Stimulated activated naive CD8-positive, alpha-beta T cell treated with anti-CD3 and anti-CD28 coated beads, Interleukin-15, Interleukin-2, amounts not matched to agents 100 U/mL and 50 U/mL, for 24 hours (primary cell): ENCODE measurements at regions not wholly inside any gene's neighbourhood (a gene's known extent, or its start where the extent isn't known, plus 50 kb on each side); places are given as distances from the start of the nearest gene placed in this dataset.
"Not testable (repeated sequence)": the region's sequence is repeated elsewhere in the genome, so short reads cannot be mapped to it uniquely, and the experiment has no call there.

Source experiments
- ATAC-seq: fragments of 150-1000 bp; cut with Tn5 transposase; one replicate; pipeline ENCODE4 v1.10.0; 2021
- DNase-seq: peaks from one replicate; pipeline ENCODE4 v3.0.0; 2021

DNA sequence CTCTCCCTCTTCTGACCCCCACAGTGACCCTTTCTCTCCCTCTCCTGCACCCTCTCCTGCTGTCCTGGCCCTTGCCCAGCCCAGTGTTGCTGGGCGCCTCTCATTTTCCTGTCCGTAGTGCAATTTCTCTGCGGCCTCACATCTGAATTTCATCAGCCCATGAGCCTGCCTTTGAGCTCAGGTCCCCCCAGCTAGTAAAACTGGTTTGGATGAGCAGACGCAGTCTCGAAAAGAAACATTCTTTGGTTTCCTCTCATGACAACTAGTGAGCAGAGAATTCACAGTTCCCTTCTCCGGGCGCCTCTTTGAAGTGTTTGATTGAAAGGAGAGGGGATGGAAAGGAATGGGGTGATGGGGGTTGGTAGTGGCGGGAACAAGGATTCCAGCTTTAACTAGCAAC, 126.0 kb upstream of the CADM1 start:
- ATAC-seq: no peak
- no peak for DNase-seq

DNA sequence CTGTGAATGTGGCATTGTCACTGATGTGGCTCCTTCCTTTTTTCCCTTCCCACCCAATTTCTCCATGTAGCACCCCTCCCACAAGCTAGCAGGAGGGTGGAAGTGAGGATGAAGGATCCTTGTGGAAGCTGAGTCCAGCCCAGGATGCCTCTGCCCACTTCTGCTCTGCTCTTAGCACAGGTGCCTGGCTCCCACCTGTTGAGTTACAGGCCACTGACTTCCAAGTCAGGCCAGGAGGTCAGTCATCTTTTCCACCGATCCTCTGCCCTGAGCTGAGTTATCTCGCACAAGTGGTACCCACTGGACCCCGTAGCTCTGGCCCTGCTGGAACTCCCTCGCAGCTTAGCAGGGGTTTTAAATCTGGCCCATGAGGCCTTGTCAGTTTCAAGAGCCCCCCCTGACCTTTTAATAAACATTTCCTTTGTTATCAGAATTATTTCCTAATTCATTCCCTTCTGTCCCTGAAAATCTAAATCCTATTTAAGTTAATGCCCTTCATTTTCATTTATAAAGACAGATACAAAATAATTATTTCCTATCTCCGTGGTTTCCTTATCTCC, 125.3 kb upstream of the CADM1 start:
- no peak for DNase-seq
- no peak for ATAC-seq

DNA sequence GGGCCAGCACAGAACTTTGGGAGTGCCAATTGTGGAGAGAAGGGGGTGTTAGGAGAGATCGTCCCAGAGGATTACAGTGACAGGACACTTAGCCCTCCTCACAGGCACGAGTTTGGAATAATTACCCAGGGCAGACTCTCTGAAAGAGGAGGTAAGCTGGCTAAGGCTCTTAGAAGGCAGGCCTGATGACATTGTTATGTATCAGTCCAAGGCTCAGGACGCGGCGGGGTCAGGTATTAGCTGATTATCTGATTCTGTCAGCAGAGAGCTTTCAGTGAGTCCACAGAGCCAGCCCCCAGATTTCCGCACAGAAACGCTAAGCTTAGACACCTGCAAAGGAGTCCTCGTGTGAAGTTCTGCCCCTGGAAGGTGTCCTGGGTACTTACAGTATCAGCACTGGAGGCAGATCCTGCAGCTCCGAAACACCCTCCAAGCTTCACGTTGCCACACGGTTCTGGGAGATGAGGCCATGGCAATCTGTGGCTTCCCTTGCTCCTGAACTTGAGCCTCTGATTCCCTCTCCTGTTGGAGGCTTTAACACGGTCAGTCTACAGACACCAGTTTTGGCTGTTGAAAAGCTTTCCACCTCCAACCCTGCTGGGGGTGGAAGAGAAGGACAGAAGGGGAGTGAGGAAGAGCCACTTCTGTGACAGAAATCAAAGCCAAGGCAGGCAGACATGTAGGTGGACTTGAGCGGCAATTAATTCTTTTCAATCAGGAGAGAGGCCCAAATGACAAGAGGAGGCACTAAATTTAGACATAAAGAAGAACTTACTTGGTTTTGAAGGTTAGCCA, 123.6 kb upstream of the CADM1 start:
- ATAC-seq: no peak
- DNase-seq: no peak

DNA sequence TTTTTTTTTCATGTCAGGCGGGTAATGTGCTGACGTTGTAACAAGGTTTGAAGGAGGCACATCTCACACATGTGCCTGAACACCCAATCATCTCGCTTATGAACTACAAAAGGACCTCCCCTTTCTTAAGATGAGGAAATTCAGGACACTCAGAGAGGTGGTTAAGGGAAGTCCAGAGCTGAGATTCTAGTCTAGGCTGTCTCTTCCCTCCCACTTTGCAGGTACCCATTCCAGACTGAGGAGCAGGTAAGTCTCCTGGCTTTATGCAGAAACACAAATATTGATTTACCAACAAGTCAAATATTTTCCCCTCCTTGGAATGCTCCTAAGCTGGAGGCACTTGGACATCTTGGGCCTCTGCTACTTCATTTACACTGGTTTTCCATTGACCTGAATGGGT, 122.9 kb upstream of the CADM1 start:
- ATAC-seq (no peak), DNase-seq (no peak)

DNA sequence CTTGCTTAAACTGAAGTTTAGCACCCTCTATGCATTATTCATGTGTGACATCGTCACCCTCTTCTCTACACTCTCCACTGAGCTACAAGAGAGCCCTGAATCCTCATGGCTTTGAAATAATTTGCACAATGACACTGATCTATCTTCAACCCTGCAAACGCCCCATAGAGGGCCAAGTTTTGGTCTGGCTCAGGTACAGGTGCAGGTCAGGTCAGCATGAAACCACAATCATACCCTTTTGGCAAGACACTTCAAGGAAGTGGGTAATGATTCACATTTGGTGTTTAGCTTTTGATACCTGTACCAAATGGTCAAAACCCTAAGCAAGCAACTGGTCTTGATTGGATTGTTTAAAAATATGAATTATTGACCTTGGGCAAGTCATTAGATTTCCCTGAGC, 122.2 kb upstream of the CADM1 start:
- no peak for ATAC-seq
- DNase-seq: no peak

DNA sequence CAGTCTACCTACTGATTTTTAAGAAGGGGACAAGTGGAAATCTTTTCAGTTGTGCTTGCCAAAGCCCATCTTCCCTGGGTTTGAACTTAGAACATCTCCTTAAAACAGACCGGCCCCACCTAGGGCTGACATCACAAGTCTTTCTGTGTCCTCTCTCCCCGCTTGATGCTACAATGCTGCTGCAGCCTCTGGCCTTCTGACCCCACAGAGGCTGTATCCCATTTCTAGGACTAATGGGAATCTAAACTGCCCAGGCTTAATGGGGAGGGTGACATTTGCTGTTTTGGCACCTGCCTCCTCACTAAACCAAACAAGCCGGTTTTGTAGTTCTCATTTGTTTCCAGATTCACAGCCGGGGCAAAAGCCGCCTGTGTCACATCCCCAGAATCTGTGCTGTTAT, 121.3 kb upstream of the CADM1 start:
- DNase-seq: no peak
- ATAC-seq: no peak

DNA sequence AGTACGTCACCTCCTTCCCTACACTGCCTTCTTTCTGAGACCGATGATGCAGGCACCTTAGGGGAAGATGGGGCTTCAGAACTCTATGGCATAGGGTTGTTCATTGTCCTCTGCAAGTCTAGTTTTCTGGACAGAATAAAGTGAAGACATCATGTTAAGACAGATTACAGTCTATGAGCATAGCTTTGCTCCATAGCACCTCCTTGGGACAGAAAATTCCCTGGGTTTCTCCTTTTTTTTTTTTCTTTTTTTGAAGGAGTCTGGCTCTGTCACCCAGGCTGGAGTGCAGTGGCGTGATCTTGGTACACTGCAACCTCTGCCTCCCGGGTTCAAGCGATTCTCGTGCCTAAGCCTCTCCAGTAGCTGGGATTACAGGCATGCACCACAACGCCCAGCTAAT, 119.8 kb upstream of the CADM1 start:
- no peak for DNase-seq
- ATAC-seq: no peak

DNA sequence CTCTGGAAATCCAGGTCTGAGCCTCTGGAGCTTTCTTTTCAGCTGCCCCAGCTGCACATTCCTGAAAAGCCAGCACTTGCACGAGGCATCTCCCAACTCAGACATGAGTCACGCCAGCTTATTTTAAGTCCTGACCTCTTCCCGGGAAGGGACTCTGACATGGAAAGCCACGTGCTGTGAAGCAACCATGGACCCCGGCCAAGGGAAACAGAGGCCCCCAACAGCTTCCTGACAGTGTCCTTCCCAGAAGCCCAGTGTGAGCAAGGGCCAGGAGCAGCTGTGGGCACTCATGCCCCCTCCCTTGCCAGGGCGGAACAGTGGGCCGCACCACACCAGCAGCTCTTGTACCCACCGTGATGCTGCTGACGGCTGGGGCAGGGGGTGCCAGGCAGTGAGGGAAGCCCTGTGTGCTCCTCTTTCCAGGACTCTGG, 118.8 kb upstream of the CADM1 start:
- no peak for ATAC-seq
- DNase-seq: no peak

DNA sequence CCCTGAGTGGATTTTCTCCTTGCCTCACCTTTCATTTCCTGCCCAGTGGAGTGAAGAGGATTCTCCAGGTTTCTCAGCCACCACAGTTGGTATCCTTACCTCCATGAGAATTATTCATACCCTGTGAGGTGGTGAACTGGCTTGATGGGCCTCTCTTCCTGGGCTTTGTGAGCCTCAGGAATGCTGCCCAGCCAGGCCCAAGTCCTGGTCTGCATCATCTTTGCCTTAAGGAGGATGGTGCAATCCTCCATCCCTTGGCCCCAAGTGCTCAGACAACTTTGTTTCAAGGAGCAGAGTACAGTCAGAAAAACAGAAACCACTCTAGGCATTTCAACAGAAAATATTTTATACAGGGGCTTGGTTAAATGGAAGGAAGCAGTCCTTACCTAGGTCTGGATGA, 114.2 kb upstream of the CADM1 start:
- DNase-seq: no peak
- ATAC-seq: no peak

DNA sequence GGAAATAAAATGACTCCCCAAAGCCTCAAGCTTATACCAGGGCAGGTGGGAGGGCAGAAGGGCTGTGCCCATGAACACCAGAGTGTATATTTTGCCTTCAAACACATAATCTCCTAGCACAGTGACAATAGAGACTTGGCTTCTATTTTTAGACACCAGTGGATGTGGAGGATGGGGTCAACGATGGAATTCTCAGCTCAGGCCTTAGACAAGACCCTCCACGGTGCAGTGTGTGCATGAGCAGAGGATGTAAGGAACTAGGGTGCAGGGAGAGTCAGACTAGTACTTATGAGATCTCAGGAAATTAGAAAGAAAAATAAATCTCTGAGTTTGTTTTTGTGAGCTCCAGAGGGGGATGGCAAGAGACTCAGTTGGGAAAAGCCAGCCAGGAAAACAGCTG, 113.6 kb upstream of the CADM1 start:
- DNase-seq (no peak), ATAC-seq (no peak)

DNA sequence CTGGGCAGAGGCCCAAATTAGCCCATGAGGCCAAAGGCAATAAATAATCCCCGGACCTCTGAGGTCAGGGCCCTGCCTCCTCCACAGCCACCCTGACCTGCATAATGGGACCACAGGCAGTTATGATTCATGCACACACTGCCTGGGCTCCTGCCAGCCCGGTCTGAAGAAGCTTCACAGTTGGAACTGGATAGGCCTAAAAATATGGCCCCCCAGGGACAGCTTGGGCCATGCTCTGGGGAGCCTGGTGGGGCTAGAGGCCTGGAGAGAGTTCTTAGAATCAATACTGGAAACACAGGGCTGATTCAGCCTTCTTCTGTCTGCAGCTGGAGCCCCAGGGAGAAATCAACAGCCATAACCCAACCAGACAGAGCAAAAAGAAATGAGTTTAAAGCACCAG, 112.8 kb upstream of the CADM1 start:
- no peak for DNase-seq
- ATAC-seq: no peak

DNA sequence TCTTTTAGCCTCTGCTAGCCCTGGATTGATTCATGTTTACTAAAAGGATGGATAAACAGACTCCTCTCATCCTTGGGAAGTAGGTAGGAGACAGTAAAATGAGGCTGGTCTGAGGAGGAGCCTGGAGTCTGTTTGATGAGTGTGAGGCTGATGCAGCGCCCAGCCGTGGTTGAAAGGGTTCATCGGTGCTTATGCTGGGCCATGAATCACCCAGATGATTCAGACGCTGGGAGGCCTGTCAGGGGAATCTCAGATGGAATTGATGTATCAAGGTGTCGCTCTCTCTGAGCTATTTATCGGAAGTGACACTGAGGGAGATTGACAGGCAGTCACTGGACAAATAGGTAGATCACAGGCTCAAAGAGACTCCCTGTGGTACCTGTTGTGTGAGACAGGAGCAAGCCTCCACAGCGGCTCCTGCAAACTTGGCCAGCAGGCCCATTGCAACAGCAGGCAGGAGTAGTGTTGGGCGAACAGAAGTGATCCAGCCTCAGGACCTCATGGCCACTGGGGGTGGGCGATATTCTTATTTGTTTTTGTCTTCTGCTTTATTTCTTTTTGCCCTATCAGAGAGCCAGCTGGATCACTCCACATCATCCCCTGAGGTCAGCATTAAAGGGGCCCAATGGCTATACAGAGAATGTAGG, 109.9 kb upstream of the CADM1 start:
- ATAC-seq: no peak
- no peak for DNase-seq

DNA sequence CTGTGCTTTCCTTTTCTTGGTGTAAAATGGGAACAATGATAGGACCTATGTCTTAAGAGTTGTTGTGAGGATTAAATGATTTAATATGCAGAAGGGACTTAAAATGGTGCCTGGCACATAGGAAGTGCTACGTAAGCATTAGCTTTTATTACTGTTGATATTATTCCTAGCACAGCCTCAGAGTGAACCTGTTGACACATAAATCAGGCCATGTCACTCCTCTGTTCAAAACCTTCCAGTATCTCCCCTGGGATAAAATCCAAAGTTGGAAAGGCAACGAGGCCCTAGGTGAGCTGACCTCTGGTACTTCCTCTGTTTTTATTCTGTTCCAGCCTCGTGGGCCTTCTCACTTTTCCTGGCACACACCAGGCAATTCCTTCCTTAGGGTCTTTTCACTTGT, 108.8 kb upstream of the CADM1 start:
- no peak for ATAC-seq
- DNase-seq: no peak

DNA sequence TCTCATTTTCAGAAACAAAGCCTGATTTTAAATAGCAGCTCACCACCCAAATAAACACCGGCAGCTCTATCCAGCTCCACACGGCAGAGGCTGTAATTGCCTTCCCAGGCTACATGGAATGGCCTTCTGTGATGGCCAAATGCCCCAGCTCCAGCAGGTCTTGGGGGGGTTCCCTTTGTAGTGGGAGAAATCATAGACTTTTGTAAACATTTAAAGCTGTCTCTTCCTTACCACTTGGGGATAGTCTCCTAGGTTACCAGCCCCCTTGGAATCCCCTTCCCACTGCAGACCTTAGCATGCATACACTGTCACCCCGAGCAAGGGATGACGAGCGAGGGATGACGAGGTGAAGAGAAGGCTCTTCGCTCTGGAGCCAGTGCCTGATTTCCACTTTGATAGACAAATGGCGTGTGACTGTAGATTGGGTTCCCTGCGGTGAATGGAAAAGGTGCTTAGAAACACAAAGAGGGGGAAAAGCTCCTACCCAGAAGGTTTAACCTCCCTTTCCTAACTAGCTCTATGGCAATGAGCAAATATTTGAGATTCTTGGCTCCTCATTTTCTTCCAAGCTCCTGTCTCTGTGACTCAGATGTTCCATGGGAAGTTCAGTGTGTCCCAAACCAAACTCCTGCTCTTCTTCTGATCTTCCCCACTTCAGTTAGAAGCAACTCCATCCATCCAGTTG, 108.0 kb upstream of the CADM1 start:
- DNase-seq (no peak), ATAC-seq (no peak)

DNA sequence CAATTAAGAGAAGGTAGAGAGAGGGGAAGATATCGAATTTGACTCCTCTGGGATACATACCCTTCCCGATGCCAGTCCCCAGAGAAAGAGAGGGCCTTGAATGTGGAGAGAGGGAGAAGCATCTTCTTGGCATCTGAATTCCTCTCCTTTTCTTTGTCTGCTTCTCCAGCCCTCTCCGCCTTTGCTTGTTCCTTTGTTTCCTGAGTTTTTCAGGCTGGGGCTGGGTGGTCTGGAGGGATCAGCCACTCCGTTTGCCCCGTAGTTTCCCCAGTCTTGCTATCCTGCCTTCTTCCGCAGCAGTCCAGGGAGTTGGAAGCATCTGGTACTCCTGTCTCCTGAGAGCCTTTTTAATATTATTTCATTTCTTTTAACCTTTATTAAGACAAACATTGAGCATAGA, 107.1 kb upstream of the CADM1 start:
- ATAC-seq: no peak
- no peak for DNase-seq

DNA sequence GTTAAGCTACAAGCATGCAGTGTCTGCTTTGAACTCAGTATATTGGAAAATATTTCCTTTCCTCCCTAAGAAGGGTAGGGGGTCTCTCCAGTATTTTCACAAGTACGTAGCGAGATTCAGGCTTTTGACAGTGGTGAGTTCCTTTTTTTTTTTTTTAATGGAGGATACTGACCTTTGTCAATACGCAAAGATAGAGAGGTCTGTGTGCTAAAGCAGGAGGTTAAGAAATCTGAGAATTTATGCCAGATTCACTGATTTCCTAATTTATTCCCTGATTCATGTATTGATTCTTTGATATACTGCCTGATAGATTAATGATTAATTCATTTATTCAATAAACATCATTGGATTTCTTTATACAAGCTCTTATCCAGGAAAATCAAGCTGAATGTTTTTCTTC, 106.7 kb upstream of the CADM1 start:
- DNase-seq (no peak), ATAC-seq (no peak)

DNA sequence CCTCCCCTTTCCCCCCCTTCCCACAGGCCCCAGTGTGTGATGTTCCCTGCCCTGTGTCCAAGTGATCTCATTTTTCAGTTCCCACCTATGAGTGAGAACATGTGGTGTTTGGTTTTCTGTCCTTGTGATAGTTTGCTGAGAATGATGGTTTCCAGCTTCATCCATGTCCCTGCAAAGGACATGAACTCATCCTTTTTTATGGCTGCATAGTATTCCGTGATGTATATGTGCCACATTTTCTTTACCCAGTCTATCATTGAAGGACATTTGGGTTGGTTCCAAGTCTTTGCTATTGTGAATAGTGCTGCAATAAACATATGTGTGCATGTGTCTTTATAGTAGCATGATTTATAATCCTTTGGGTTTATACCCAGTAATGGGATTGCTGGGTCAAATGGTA, 106.0 kb upstream of the CADM1 start:
- DNase-seq, ATAC-seq: not testable (repeated sequence)

DNA sequence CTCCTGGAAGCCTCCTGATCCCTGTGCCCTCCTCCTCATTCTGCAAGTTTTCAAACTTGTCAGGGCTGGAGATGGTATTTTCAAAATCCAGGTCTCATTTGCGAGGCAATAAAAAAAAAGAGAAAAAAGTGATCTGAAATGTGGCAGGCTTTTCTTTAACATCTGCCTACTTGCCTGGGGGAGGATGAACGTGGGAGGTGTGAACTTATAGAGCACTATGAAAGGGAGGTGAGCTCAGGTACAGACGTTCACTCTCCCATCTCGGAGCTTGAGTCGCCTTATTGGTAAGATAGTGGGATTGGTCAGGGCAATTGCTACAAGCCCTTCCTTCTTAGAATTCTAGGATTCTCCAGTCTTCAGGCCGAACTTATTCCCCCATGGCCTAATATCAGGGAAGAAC, 104.8 kb upstream of the CADM1 start:
- DNase-seq: no peak
- no peak for ATAC-seq

DNA sequence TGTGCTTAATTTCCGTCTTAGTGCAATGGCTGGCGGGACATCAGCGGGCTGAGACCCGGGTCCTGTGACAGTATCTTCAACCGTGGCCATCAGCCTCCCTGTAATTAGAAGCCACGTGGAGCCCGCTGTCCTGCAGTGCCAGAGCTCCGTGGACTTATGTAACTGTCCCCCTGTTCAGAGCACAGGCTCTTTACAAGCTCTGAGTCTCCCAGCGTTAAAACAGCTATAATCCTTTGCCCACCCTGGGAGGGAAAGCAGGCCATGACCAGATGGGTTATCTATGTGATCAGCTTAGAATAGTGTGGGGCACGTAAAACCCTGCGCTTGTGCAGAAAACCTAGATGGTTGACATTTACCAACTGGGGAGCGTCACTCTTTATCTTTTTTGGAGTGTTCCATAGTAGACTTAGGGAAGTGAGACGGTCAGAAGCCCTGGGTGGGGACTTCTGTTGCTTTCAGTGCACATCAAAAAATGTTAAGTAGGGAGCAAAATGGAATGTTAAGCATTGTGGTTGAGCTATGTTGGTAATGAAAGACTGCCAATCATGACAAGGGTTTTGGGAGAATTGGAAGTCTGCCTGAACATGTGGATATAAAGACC, 103.5 kb upstream of the CADM1 start:
- DNase-seq: no peak
- no peak for ATAC-seq

DNA sequence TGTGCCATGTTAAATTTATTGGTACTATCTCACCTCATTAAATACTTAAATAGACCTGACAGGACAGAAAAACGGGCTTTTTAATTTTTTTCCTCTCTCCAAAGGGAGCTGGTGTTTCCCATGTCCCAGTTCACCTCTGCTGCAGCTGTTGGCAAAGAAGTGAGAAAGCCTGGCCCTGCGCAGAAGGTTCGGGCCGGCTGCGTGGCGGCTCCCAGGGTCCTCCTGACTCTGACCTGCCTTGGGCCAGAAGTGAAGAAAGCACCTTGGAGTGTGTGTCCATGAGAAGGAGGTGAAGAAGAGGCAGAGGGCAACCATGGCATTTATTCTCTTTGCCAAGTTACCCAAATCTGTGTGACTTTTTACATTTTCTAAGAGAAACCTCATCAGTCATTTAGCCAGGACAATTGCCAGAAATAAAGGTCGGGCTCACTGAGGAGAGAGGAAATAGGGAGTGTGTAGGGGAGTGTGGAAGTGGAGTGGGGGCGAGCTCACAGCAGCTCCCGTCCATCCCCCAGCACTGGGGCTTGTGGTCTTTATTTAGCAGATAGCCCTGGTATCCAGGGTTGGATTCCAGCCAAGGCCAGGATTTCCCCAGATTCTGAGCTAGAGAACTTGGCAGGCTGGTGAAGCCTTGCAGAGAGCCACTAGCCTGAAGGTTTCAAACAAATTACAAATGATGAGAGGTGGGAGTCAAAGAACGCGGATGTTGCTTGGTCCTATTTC, 102.4 kb upstream of the CADM1 start:
- no peak for ATAC-seq
- no peak for DNase-seq

DNA sequence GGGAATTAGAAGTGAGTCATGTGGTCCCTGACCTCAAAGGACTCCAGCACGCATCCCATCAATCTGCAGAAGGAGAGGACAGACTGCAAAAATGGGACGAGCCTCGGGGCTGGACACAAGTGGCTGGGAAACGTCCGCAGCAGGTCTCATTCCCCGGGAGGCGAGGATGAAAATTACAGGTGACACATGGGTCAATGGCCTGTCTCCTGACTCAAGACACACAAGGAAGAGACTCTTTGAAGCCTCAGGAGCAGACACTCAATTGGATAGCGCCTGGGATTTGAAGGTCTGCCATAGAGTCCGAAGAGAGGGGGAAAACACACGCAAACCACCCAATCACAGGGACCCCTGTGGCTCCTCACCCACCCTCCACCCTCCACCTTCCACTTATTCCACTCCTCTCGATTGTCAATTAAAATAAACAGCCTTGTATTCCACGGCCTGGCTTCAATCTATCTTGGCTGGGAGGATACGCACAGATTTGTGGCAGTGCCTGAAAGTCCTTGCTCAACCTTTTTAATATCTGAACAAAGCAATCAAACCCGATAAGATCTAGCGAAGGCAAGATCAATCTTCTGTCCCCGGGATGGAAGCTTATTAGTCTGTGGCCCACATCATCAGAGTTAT, 101.8 kb upstream of the CADM1 start:
- ATAC-seq: no peak
- no peak for DNase-seq

DNA sequence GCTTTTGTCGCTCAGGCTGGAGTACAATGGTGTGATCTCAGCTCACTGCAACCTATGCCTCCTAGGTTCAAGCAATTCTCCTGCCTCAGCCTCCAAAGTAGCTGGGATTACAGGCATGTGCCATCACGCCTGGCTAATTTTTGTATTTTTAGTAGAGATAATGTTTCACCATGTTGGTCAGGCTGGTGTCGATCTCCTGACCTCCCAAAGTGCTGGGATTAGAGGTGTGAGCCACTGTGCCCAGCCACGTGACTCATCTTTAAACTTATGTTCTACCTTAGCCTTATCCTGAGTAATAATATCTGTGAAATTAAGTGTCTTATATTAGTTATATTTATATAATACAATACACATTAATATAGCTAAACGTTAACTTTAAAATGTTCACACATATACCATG, 101.2 kb upstream of the CADM1 start:
- ATAC-seq, DNase-seq: not testable (repeated sequence)
